Tibial nerve (tissue), 4 donors: ENCODE measurements at regions not wholly inside any gene's neighbourhood (a gene's known extent, or its start where the extent isn't known, plus 50 kb on each side); places are given as distances from the start of the nearest gene placed in this dataset.
"Not testable (repeated sequence)": the region's sequence is repeated elsewhere in the genome, so short reads cannot be mapped to it uniquely, and the experiment has no call there.

ENCODE experiments used
- DNase-seq, 2 donors: peaks; one replicate each; pipeline ENCODE4 v3.0.0-alpha.2; 2019; ENCODE audit warnings: low spot score in 2 of 2
- H3K27ac ChIP-seq, 4 donors: fragments of 200-600 bp; sonication (generic) in 3 of 4; one replicate each; pipeline ENCODE4 v1.5.1; 2017 to 2019; ENCODE audit warnings: mild to moderate bottlenecking in 1 of 4
- H3K27me3 ChIP-seq, 2 donors: fragments of 200-600 bp; sonication (generic) in 1 of 2; one replicate each; pipeline versions ENCODE4 v1.5.1 to v1.6.0; 2017 to 2019
- H3K36me3 ChIP-seq, 3 donors: fragments of 200-600 bp; sonication (generic); one replicate each; pipeline ENCODE4 v1.5.1; 2018 to 2019
- H3K4me1 ChIP-seq, 4 donors: fragments of 200-600 bp; sonication (generic) in 3 of 4; one replicate each; pipeline ENCODE4 v1.5.1; 2017 to 2019
- H3K4me3 ChIP-seq, 4 donors: fragments of 200-600 bp; sonication (generic) in 3 of 4; one replicate each; pipeline ENCODE4 v1.5.1; 2017 to 2019; ENCODE audit warnings: mild to moderate bottlenecking in 1 of 4, moderate library complexity in 1 of 4
- H3K9me3 ChIP-seq, 4 donors: fragments of 200-600 bp; sonication (generic) in 3 of 4; one replicate each; pipeline ENCODE4 v1.5.1; 2017 to 2019
- EP300 ChIP-seq, 2 donors: sonication (generic); formaldehyde crosslinking; IDR thresholded peaks; one replicate each; pipeline ENCODE4 v1.6.1; 2017; ENCODE audit warnings: antibody characterized with exemption in 2 of 2, mild to moderate bottlenecking in 1 of 2
- POLR2A ChIP-seq, 2 donors: fragments of 450-650 bp; IDR thresholded peaks; one replicate each; pipeline ENCODE4 v1.6.1; 2017; ENCODE audit warnings: antibody characterized with exemption in 2 of 2, mild to moderate bottlenecking in 2 of 2, moderate library complexity in 2 of 2
- WGBS, 2 donors: methylation state at CpG; one replicate each; pipeline ENCODE4 v1.1.5; 2018; 5-methylcytosine and 5-hydroxymethylcytosine counted together
- TF ChIP-seq, protein P1 (sequence below), 5 experiments: fragments of 200-600 bp in 3 of 5; fragments of 450-650 bp in 2 of 5; sonication (generic) in 3 of 5; IDR thresholded peaks; one replicate each; pipeline ENCODE4 v1.5.1; 2016 to 2019; ENCODE audit warnings: antibody characterized with exemption in 5 of 5, mild to moderate bottlenecking in 3 of 5, moderate library complexity in 2 of 5

DNA sequence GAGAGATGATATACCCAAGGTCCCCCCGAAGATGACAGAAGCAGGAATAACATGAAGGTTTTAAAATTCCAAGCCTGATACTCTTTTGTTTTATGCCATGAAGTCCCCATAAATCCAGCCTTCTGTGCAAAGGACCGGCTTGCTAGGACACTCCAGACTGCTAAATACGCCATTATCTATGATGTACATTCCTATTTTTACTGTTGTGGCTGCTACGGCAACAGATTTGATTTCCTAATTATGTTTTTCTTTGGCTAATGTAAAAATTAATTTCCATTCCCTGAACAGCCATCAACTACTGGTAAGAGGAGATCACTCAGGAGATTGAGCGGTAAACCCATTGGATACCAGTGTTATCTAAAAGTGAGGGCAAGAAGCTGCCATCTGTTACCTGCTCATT lies 1090.8 kb downstream of the TYW1 start:
- WGBS, 2 donors: 89 to 90% methylated on average over 5 of the region's 5 CpGs
- peaks cover 0 to 28% (median 0%) of the 10 kb centered on the region in 4 donors for H3K9me3 ChIP-seq
- H3K27ac ChIP-seq: no peak overlapping the region
- TF ChIP-seq POLR2A (IDR thresholded peaks at IDR 0.05): no peak
- no peak for TF ChIP-seq EP300 (IDR thresholded peaks at IDR 0.05)
- TF ChIP-seq, protein P1, sequence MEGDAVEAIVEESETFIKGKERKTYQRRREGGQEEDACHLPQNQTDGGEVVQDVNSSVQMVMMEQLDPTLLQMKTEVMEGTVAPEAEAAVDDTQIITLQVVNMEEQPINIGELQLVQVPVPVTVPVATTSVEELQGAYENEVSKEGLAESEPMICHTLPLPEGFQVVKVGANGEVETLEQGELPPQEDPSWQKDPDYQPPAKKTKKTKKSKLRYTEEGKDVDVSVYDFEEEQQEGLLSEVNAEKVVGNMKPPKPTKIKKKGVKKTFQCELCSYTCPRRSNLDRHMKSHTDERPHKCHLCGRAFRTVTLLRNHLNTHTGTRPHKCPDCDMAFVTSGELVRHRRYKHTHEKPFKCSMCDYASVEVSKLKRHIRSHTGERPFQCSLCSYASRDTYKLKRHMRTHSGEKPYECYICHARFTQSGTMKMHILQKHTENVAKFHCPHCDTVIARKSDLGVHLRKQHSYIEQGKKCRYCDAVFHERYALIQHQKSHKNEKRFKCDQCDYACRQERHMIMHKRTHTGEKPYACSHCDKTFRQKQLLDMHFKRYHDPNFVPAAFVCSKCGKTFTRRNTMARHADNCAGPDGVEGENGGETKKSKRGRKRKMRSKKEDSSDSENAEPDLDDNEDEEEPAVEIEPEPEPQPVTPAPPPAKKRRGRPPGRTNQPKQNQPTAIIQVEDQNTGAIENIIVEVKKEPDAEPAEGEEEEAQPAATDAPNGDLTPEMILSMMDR (IDR thresholded peaks at IDR 0.05): no peak
- H3K36me3 ChIP-seq: no peaks in the 10 kb centered on the region
- no peaks in the 10 kb centered on the region for H3K27me3 ChIP-seq
- H3K4me3 ChIP-seq: no peak overlapping the region
- DNase-seq: no peak
- H3K4me1 ChIP-seq: no peaks in the 10 kb centered on the region

DNA sequence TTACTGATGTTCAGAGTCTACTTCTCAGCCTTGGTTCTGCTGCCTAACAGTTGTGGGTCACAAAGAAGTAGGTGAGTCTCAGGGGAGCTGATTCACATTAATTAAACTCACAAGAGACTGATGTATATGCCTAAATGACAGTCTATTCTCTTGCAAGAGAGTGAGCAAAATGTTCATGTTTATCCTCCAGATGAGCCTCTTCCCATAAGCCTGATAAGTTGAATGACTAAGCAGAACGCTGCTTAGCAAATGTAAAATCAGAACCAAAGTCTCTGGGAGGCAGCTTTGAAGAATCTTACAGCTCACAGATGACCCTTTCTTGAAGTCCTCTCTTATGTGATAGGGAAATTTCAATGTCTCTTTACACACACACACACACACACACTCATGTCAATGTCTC lies 1092.2 kb downstream of the TYW1 start:
- 83 to 97% methylated on average over 1 of the region's 1 CpG for WGBS, 2 donors
- H3K27ac ChIP-seq: no peak overlapping the region
- H3K9me3 ChIP-seq: peaks cover 0 to 21% (median 0%) of the 10 kb centered on the region in 4 donors
- no peaks in the 10 kb centered on the region for H3K4me1 ChIP-seq
- no peaks in the 10 kb centered on the region for H3K27me3 ChIP-seq
- no peak overlapping the region for H3K4me3 ChIP-seq
- TF ChIP-seq, protein P1 (IDR thresholded peaks at IDR 0.05): no peak
- TF ChIP-seq POLR2A (IDR thresholded peaks at IDR 0.05) (no peak), EP300 (IDR thresholded peaks at IDR 0.05) (no peak)
- DNase-seq: no peak
- H3K36me3 ChIP-seq: no peaks in the 10 kb centered on the region

- not testable (repeated sequence) for DNase-seq, H3K4me3 ChIP-seq, H3K4me1 ChIP-seq, H3K27ac ChIP-seq, H3K36me3 ChIP-seq, H3K27me3 ChIP-seq
- WGBS, 2 donors: 81 to 91% methylated on average over 10 to 12 of the region's 19 CpGs
- peaks cover 0 to 22% (median 0%) of the 10 kb centered on the region in 4 donors for H3K9me3 ChIP-seq
Observed at GRCh38 chr7:68090256-68090655, 1093.6 kb downstream of the TYW1 start.

DNA sequence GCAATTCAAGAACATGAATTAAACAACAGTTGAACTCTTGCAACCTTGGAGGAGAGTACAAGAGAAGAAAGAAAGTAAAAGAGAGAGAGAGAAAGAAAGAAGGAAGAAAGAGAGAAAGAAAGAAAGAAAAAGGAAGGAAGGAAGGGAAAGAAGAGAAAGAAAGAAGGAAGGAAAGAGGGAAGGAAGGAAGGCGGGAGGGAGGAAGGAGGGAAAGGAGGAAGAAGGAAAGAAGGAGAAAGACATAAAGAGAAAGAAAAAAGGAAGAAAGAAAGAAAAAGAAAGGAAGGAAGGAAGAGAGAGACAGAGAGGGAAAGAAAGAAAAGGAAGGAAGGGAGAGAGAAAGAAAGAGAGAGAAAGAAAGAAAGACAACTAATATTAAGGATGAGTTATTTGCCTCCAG lies 1106.7 kb downstream of the TYW1 start:
- no peak for TF ChIP-seq EP300 (IDR thresholded peaks at IDR 0.05)
- TF ChIP-seq POLR2A (IDR thresholded peaks at IDR 0.05): no peak
- TF ChIP-seq, protein P1 (IDR thresholded peaks at IDR 0.05): no peak
- Histone ChIP-seq H3K27me3 (no peaks in the 10 kb centered on the region), H3K4me3 (no peak overlapping the region), H3K9me3 (no peaks in the 10 kb centered on the region), H3K36me3 (no peaks in the 10 kb centered on the region), H3K27ac (no peak overlapping the region), H3K4me1 (peaks cover 0 to 6% (median 0%) of the 10 kb centered on the region in 4 donors)
- WGBS, 2 donors: 97 to 100% methylated on average over 1 of the region's 1 CpG
- DNase-seq: no peak

DNA sequence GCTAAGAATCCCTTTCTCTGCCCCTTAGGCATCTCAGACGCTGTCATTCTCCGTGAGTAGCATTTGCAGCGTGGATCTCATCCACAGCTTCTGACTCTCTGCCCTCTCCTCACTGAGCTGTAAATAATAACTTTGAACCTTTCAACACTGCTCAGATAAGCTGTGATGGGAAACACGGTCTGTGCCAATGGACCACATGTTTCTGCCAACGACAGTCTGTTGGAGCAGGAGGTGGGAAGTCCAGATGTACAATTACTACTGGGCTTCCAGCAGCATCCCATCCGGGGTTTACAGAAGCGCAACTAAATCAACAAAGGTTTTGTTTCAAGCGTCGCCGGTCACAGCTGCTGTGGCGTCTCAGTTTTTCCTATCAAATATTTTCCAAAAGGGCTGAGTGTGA lies 1110.6 kb downstream of the TYW1 start:
- WGBS, 2 donors: 48 to 49% methylated on average over 11 of the region's 11 CpGs

More for the DNA sequence above, 1110.6 kb downstream of the TYW1 start:
- H3K9me3 ChIP-seq: no peaks in the 10 kb centered on the region
- H3K4me3 ChIP-seq: no peak overlapping the region
- no peak for DNase-seq
- H3K4me1 ChIP-seq: peaks cover 0 to 6% (median 0%) of the 10 kb centered on the region in 4 donors
- H3K27me3 ChIP-seq: no peaks in the 10 kb centered on the region
- H3K27ac ChIP-seq: no peak overlapping the region
- no peaks in the 10 kb centered on the region for H3K36me3 ChIP-seq
- TF ChIP-seq EP300 (IDR thresholded peaks at IDR 0.05) (no peak), POLR2A (IDR thresholded peaks at IDR 0.05) (no peak)
- TF ChIP-seq, protein P1 (IDR thresholded peaks at IDR 0.05): no peak
